ENCODE measurements at regions not wholly inside any gene's neighbourhood (a gene's known extent, or its start where the extent isn't known, plus 50 kb on each side); places are given as distances from the start of the nearest gene placed in this dataset.

GRCh38 chr13:60288569-60288968 is 108.5 kb upstream of the TDRD3 start:
- no peak for TF ChIP-seq CTCF (IDR thresholded peaks at IDR 0.05)
- no peak for TF ChIP-seq NFYB (CRISPR knock-in tag; conservative IDR thresholded peaks at IDR 0.05; ENCODE audit: low read depth)
- TF ChIP-seq ZSCAN18 (CRISPR knock-in tag; IDR thresholded peaks at IDR 0.05), result no peak
- TF ChIP-seq FOXP1 (CRISPR knock-in tag; IDR thresholded peaks at IDR 0.05; ENCODE audit: borderline replicate concordance), result no peak
